22Rv1 (cell line): ENCODE measurements at regions not wholly inside any gene's neighbourhood (a gene's known extent, or its start where the extent isn't known, plus 50 kb on each side); places are given as distances from the start of the nearest gene placed in this dataset.
A peak's percentile ranks its signal among the peaks of the same experiment; 100 is the strongest.

Experiments
- H3K27ac ChIP-seq: fragments of 450-650 bp; 2 replicates; pipeline ENCODE4 v1.5.1; 2017
- ZFX ChIP-seq: fragments of 450-650 bp; IDR thresholded peaks from 2 replicates; pipeline ENCODE4 v1.6.1; 2017; ENCODE audit warnings: antibody characterized with exemption, borderline replicate concordance
- TF ChIP-seq, protein P1 (sequence below): fragments of 450-650 bp; IDR thresholded peaks from 2 replicates; pipeline ENCODE4 v1.5.1; 2017; ENCODE audit warnings: mild to moderate bottlenecking

- H3K27ac ChIP-seq, result no peak overlapping the region
- TF ChIP-seq ZFX, result no peak
- TF ChIP-seq, protein P1, sequence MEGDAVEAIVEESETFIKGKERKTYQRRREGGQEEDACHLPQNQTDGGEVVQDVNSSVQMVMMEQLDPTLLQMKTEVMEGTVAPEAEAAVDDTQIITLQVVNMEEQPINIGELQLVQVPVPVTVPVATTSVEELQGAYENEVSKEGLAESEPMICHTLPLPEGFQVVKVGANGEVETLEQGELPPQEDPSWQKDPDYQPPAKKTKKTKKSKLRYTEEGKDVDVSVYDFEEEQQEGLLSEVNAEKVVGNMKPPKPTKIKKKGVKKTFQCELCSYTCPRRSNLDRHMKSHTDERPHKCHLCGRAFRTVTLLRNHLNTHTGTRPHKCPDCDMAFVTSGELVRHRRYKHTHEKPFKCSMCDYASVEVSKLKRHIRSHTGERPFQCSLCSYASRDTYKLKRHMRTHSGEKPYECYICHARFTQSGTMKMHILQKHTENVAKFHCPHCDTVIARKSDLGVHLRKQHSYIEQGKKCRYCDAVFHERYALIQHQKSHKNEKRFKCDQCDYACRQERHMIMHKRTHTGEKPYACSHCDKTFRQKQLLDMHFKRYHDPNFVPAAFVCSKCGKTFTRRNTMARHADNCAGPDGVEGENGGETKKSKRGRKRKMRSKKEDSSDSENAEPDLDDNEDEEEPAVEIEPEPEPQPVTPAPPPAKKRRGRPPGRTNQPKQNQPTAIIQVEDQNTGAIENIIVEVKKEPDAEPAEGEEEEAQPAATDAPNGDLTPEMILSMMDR, result no peak
These were observed 68.1 kb upstream of the TSPAN11 start for GRCh38 chr12:30858471-30858870.

GRCh38 chr12:30853561-30854133 lies 72.9 kb upstream of the TSPAN11 start:
- TF ChIP-seq, protein P1, result no peak
- no peak for TF ChIP-seq ZFX
- no peak overlapping the region for H3K27ac ChIP-seq

- H3K27ac ChIP-seq, result no peak overlapping the region
- TF ChIP-seq ZFX, result no peak
- TF ChIP-seq, protein P1, result no peak
These were observed 75.9 kb upstream of the TSPAN11 start for GRCh38 chr12:30850684-30851083.

- TF ChIP-seq, protein P1, result peak; percentile 94
- no peak for TF ChIP-seq ZFX
- H3K27ac ChIP-seq, result no peak overlapping the region
These were observed 79.3 kb upstream of the TSPAN11 start for GRCh38 chr12:30847259-30847658.

DNA sequence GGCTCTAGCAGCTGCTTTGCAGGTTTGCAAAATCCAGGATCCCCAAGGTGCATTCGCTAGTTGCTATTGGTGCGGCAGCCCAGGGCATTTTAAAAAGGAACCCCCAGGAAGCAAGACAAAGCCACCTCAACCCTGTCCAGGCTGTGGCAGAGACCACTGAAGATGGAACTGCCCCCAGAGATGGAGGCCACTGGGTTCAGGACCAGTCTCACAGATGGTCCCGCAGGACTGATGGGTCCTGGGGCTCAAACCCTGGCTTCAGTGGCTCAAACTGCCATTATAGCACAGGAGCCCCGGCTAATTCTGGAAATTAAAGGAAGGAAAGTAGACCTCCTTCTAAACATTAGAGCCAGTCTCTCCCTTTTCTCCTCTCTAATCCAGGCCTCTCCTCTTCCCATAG lies 79.8 kb upstream of the TSPAN11 start:
- no peak overlapping the region for H3K27ac ChIP-seq
- TF ChIP-seq, protein P1, result no peak
- TF ChIP-seq ZFX, result no peak

GRCh38 chr12:30845676-30846075 lies 80.9 kb upstream of the TSPAN11 start:
- TF ChIP-seq ZFX, result no peak
- TF ChIP-seq, protein P1, result no peak
- no peak overlapping the region for H3K27ac ChIP-seq

DNA sequence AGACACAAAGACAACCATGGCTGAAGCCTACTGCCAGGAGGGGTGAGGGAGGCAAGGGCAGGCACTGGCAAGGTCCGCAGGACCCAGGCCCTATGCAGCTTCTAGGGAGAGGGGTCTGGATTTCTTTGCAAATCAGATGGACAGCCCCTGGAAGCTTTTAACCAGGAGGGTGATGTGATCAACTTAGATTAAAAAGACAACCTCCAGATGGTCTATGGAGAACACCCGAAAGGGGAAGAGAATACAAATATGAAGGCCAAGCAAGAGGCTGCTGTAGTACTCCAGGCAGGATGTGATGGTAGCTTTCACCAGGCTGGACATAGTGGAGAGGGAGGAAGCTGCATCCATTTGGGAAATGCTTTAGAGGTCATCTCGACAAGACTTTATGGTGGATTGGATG lies 83.3 kb upstream of the TSPAN11 start:
- no peak overlapping the region for H3K27ac ChIP-seq
- TF ChIP-seq, protein P1, result no peak
- no peak for TF ChIP-seq ZFX
